Progenitor cell of endocrine pancreas (in vitro differentiated cells): ENCODE measurements at regions not wholly inside any gene's neighbourhood (a gene's known extent, or its start where the extent isn't known, plus 50 kb on each side); places are given as distances from the start of the nearest gene placed in this dataset.
A peak's percentile ranks its signal among the peaks of the same experiment; 100 is the strongest.

Experiments used
- DNase-seq: peaks from one replicate; pipeline ENCODE4 v3.0.0; 2021; ENCODE audit warnings: low spot score; ENCODE audit not compliant: unreplicated experiment
- H3K27ac Mint-ChIP-seq: 2 replicates; pipeline ENCODE4 v1.8.0; 2021; ENCODE audit warnings: mild to moderate bottlenecking, moderate library complexity, mixed read lengths
- H3K27me3 Mint-ChIP-seq: 2 replicates; pipeline ENCODE4 v1.8.0; 2021; ENCODE audit warnings: mixed read lengths
- H3K36me3 Mint-ChIP-seq: 2 replicates; pipeline ENCODE4 v1.8.0; 2022; ENCODE audit warnings: mixed read lengths; ENCODE audit not compliant: insufficient read depth
- H3K4me1 Mint-ChIP-seq: 2 replicates; pipeline ENCODE4 v1.8.0; 2021; ENCODE audit warnings: low read depth, mixed read lengths
- H3K4me3 Mint-ChIP-seq: 2 replicates; pipeline ENCODE4 v1.8.0; 2021; ENCODE audit warnings: low read depth, mild to moderate bottlenecking, moderate library complexity, mixed read lengths
- H3K9me3 Mint-ChIP-seq: 2 replicates; pipeline ENCODE4 v1.8.0; 2021; ENCODE audit warnings: low read depth, mixed read lengths
- TF ChIP-seq, protein P1 (sequence below): fragments of 200-600 bp; sonication (generic); IDR thresholded peaks from one replicate; pipeline ENCODE4 v1.5.0; 2021; ENCODE audit warnings: antibody characterized with exemption, mild to moderate bottlenecking; ENCODE audit not compliant: unreplicated experiment

DNA sequence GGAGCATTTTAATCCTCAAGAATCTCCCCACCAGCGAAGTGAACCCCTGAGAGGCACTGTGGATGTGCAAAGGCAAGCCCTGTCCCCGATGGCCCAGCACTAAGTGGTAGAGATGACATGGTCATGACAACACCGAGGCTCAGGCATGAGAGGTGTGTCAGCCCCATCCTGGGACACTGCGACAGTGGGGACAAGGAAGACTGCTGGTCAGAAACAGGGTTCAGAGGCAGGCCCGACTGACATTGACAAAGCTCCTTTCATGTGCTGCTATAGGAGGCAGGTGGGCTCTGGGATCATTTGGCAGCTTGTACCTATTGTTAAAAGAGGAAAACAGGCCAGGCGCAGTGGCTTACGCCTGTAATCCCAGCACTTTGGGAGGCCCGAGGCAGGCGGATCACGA, 54.3 kb upstream of the MYEOV start:
- DNase-seq, result no peak
- Mint-ChIP-seq H3K36me3 (no peaks in the 10 kb centered on the region), H3K4me3 (no peak overlapping the region), H3K27me3 (peaks cover 6% of the 10 kb centered on the region), H3K9me3 (no peaks in the 10 kb centered on the region), H3K4me1 (peaks cover 3% of the 10 kb centered on the region), H3K27ac (no peak overlapping the region)
- TF ChIP-seq, protein P1, sequence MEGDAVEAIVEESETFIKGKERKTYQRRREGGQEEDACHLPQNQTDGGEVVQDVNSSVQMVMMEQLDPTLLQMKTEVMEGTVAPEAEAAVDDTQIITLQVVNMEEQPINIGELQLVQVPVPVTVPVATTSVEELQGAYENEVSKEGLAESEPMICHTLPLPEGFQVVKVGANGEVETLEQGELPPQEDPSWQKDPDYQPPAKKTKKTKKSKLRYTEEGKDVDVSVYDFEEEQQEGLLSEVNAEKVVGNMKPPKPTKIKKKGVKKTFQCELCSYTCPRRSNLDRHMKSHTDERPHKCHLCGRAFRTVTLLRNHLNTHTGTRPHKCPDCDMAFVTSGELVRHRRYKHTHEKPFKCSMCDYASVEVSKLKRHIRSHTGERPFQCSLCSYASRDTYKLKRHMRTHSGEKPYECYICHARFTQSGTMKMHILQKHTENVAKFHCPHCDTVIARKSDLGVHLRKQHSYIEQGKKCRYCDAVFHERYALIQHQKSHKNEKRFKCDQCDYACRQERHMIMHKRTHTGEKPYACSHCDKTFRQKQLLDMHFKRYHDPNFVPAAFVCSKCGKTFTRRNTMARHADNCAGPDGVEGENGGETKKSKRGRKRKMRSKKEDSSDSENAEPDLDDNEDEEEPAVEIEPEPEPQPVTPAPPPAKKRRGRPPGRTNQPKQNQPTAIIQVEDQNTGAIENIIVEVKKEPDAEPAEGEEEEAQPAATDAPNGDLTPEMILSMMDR, result no peak

DNA sequence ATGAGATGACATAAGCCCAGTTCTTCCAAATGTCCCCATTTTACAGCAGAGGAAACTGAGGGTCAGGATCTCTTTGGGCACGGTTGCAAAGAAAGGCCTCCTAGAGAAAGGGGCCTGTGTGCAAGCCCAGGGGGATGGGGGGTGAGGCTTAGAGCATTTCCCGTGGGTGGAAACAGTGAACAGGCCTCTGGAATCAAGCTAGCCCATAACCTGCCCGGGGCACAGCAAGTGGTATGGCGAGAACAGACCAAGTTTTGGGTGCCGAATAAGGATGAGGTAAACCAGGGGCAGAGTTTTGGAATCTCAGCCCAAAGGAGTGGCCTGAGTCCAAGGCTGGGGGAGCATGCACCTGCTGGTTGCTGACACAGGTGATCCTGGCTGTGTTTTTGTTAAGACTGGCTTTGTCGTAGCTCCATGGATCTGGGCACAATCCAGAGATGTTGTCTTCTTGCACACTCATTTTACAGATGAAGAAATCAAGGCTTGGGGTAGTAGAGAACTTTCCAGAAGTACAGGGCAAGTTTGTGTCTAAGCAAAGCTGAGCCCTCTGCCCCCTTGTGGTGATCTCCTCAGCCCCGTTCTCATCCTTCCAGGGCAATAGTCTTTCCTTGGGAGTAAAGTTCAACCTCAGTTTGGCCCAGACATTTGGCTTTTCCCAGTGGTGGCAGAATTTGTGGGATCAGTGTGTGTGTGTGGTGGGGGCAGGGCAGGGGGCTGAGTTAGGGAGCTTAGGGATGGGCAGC, 53.5 kb upstream of the MYEOV start:
- peaks cover 5% of the 10 kb centered on the region for H3K4me1 Mint-ChIP-seq
- H3K27me3 Mint-ChIP-seq, result peaks cover 6% of the 10 kb centered on the region
- H3K9me3 Mint-ChIP-seq, result no peaks in the 10 kb centered on the region
- no peak overlapping the region for H3K4me3 Mint-ChIP-seq
- H3K36me3 Mint-ChIP-seq, result no peaks in the 10 kb centered on the region
- TF ChIP-seq, protein P1, result peak; percentile 31
- no peak overlapping the region for H3K27ac Mint-ChIP-seq
- no peak for DNase-seq

DNA sequence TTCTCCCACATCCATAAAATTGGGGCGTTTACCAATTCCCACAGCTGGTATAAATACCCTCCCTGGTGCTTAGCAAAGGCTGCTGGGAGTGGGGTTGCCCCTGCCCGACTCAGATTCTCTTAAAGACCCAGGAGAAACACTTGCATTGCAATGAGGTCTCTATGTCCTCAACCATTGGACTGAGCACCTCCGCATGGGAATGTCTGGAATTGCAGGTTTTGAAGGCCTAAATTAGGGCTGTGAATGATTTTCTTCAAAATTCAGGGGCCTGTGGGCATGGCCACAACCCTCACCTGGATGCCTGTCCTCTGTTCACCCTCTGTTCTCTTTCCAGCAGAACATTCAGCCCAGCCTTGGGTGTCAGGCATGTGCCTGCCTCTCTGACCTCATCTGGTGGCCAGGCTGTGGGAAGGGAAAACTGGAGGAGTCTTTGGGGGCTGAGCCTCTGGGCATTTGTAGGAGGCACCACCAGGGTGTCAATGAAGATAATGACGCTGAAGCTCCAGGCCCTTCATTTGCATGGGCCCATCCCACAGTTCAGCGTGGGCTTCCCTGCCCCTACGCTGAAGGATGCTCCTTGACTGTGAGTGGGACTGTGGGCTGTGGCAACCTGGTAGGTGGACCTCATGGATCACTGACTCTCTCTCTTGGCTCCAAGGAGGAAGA, 52.7 kb upstream of the MYEOV start:
- no peak overlapping the region for H3K4me3 Mint-ChIP-seq
- H3K27ac Mint-ChIP-seq, result no peak overlapping the region
- peaks cover 6% of the 10 kb centered on the region for H3K27me3 Mint-ChIP-seq
- H3K4me1 Mint-ChIP-seq, result peaks cover 10% of the 10 kb centered on the region
- H3K36me3 Mint-ChIP-seq, result no peaks in the 10 kb centered on the region
- TF ChIP-seq, protein P1, result no peak
- DNase-seq, result no peak
- no peaks in the 10 kb centered on the region for H3K9me3 Mint-ChIP-seq

DNA sequence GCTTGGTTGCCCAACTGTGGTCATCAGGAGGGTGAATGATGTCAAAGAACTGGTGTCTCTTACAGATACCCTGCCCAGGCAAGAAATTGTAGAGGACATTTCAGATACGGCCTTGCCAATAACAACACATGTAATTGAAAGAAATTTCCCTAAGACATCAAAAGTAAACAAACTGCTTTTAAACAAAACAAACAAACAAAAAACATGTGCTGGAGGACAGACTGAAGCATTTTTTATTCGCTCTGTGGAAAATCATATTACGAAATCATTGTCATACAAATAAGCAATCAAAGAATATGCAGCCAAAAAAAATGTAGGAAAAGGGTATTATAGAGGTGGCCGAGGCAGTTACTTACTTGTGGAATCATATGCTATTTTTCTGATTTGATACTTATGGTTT, 52.1 kb upstream of the MYEOV start:
- Mint-ChIP-seq H3K36me3 (no peaks in the 10 kb centered on the region), H3K4me1 (peaks cover 16% of the 10 kb centered on the region), H3K27me3 (peaks cover 6% of the 10 kb centered on the region), H3K27ac (no peak overlapping the region), H3K9me3 (no peaks in the 10 kb centered on the region), H3K4me3 (no peak overlapping the region)
- no peak for DNase-seq
- TF ChIP-seq, protein P1, result no peak

DNA sequence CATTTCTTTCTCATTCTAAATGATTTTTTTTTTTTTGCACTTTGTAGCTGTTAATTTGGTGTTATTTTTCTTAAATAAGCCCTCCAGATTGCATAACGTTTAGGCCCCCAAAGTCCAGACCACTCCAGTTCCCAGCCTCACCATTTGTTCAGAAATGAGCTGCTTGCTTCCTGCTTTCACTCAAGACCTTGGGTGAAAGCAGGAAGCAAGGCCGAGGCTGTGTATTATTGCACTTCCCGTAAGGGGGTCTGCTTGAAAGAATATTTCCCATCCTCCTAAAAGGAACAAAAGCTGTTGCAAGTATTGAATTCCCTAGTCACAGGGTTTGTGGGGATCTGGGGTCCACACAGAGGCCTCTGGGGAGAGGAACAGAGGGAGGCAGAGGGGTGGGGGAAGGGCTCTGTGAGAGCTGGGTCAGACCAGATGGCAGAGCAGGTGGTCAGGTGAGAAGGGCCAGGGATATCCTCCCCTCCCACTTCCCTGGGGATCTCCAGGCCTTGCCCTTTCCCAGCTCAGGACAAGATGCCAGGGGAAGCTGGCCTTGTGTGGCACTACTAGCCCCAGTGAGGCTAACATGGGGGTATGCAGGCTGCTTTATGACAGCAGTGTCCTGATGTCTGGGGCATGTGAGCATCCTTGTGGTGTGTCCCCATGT, 51.6 kb upstream of the MYEOV start:
- Mint-ChIP-seq H3K4me1 (peaks cover 16% of the 10 kb centered on the region), H3K27ac (no peak overlapping the region), H3K27me3 (peaks cover 6% of the 10 kb centered on the region), H3K36me3 (no peaks in the 10 kb centered on the region), H3K4me3 (no peak overlapping the region), H3K9me3 (no peaks in the 10 kb centered on the region)
- DNase-seq, result no peak
- TF ChIP-seq, protein P1, result no peak
